RWPE2 (cell line): ENCODE measurements at regions not wholly inside any gene's neighbourhood (a gene's known extent, or its start where the extent isn't known, plus 50 kb on each side); places are given as distances from the start of the nearest gene placed in this dataset.

Experiments used
- ATAC-seq: fragments of 200-7000 bp; cut with Tn5 transposase; 3 replicates; pipeline ENCODE4 v1.9.1; 2021; ENCODE audit warnings: low read depth
- DNase-seq: peaks from one replicate; pipeline ENCODE4 v3.0.0-alpha.2; 2020; ENCODE audit warnings: low spot score
- H3K27ac ChIP-seq: fragments of 450-650 bp; 2 replicates; pipeline ENCODE4 v1.5.1; 2017; ENCODE audit warnings: mild to moderate bottlenecking; ENCODE audit not compliant: poor library complexity, severe bottlenecking
- H3K27me3 ChIP-seq: fragments of 250-450 bp; sonication (Bioruptor Pico); 2 replicates; pipeline ENCODE4 v1.5.1; 2021; ENCODE audit warnings: mild to moderate bottlenecking, moderate library complexity; ENCODE audit not compliant: insufficient read depth, poor library complexity, severe bottlenecking
- H3K36me3 ChIP-seq: fragments of 250-450 bp; sonication (Bioruptor Pico); 2 replicates; pipeline ENCODE4 v1.5.1; 2020; ENCODE audit warnings: low read depth, mild to moderate bottlenecking, moderate library complexity
- H3K4me1 ChIP-seq: fragments of 250-450 bp; sonication (Bioruptor Pico); 2 replicates; pipeline ENCODE4 v1.5.1; 2021; ENCODE audit warnings: mild to moderate bottlenecking, moderate library complexity; ENCODE audit not compliant: insufficient read depth, poor library complexity, severe bottlenecking
- H3K4me3 ChIP-seq: fragments of 250-450 bp; sonication (Bioruptor Pico); 2 replicates; pipeline ENCODE4 v1.5.1; 2021; ENCODE audit warnings: mild to moderate bottlenecking, moderate library complexity; ENCODE audit not compliant: severe bottlenecking
- H3K9me3 ChIP-seq: fragments of 250-450 bp; sonication (Bioruptor Pico); 2 replicates; pipeline ENCODE4 v1.5.1; 2021; ENCODE audit warnings: mild to moderate bottlenecking, moderate library complexity; ENCODE audit not compliant: severe bottlenecking
- CTCF ChIP-seq: fragments of 450-650 bp; IDR thresholded peaks from one replicate; pipeline ENCODE4 v1.5.1; 2017; ENCODE audit warnings: mild to moderate bottlenecking, moderate library complexity; ENCODE audit not compliant: poor library complexity, severe bottlenecking

- Histone ChIP-seq H3K9me3 (no peaks in the 10 kb centered on the region), H3K4me3 (no peak overlapping the region), H3K4me1 (no peaks in the 10 kb centered on the region), H3K36me3 (no peaks in the 10 kb centered on the region), H3K27ac (no peak overlapping the region), H3K27me3 (no peaks in the 10 kb centered on the region)
- ATAC-seq = no peak
- no peak for TF ChIP-seq CTCF
- DNase-seq = no peak
Measured at GRCh38 chr4:83664071-83664470, 128.2 kb downstream of the GPAT3 start.

- no peaks in the 10 kb centered on the region for H3K4me1 ChIP-seq
- H3K27ac ChIP-seq = no peak overlapping the region
- no peaks in the 10 kb centered on the region for H3K36me3 ChIP-seq
- H3K9me3 ChIP-seq = no peaks in the 10 kb centered on the region
- no peak for TF ChIP-seq CTCF
- H3K27me3 ChIP-seq = no peaks in the 10 kb centered on the region
- DNase-seq (no peak), ATAC-seq (no peak)
- H3K4me3 ChIP-seq = no peak overlapping the region
Measured at GRCh38 chr4:83662204-83662603, 126.3 kb downstream of the GPAT3 start.

- ATAC-seq (no peak), DNase-seq (no peak)
- H3K36me3 ChIP-seq = no peaks in the 10 kb centered on the region
- H3K27me3 ChIP-seq = no peaks in the 10 kb centered on the region
- no peak for TF ChIP-seq CTCF
- H3K4me1 ChIP-seq = no peaks in the 10 kb centered on the region
- no peak overlapping the region for H3K27ac ChIP-seq
- no peaks in the 10 kb centered on the region for H3K9me3 ChIP-seq
- no peak overlapping the region for H3K4me3 ChIP-seq
Measured at GRCh38 chr4:83661359-83661758, 125.5 kb downstream of the GPAT3 start.

- DNase-seq = no peak
- Histone ChIP-seq H3K36me3 (no peaks in the 10 kb centered on the region), H3K9me3 (no peaks in the 10 kb centered on the region), H3K27ac (no peak overlapping the region), H3K27me3 (no peaks in the 10 kb centered on the region), H3K4me3 (no peak overlapping the region), H3K4me1 (no peaks in the 10 kb centered on the region)
- no peak for TF ChIP-seq CTCF
- ATAC-seq = no peak
Measured at GRCh38 chr4:83660578-83660977, 124.7 kb downstream of the GPAT3 start.

GRCh38 chr4:83658806-83659205, 122.9 kb downstream of the GPAT3 start:
- Histone ChIP-seq H3K36me3 (no peaks in the 10 kb centered on the region), H3K4me3 (no peak overlapping the region), H3K4me1 (no peaks in the 10 kb centered on the region), H3K27ac (no peak overlapping the region), H3K27me3 (no peaks in the 10 kb centered on the region), H3K9me3 (no peaks in the 10 kb centered on the region)
- DNase-seq (no peak), ATAC-seq (no peak)
- no peak for TF ChIP-seq CTCF
